IMR-90 (cell line): ENCODE measurements at regions not wholly inside any gene's neighbourhood (a gene's known extent, or its start where the extent isn't known, plus 50 kb on each side); places are given as distances from the start of the nearest gene placed in this dataset.

Experiments used
- ATAC-seq: fragments of 200-7000 bp; cut with Tn5 transposase; 2 replicates; pipeline ENCODE4 v1.9.1; 2020; ENCODE audit warnings: low read depth, mild to moderate bottlenecking, moderate library complexity
- BruUV-seq: library from RNA; stranded (reverse); fragments of 400-500 nt; replicated peaks from 2 replicates; lab custom pipeline; 2021; lab: Mats Ljungman, UMichigan
- CTCF ChIA-PET: fragments of 300-600 bp; formaldehyde crosslinking; extraction: SDS; loops from one replicate; lab custom pipeline; 2021; ENCODE audit warnings: antibody characterized with exemption; lab: Yijun Ruan, JAX
- POLR2A ChIA-PET: fragments of 300-600 bp; sonication (Branson Sonifier 250); formaldehyde crosslinking; loops from one replicate; lab custom pipeline; 2022; ENCODE audit warnings: antibody characterized with exemption; ENCODE audit not compliant: unreplicated experiment; lab: Charles Lee
- DNase-seq: peaks from one replicate; pipeline ENCODE4 v3.0.0; 2013
- H2AFZ ChIP-seq: replicated peaks from 2 replicates; pipeline ENCODE3; 2013; ENCODE audit warnings: low read length, mild to moderate bottlenecking; ENCODE audit not compliant: poor library complexity
- H2AK5ac ChIP-seq: 2 replicates; pipeline ENCODE4 v1.6.1; 2013; ENCODE audit warnings: low read depth, low read length, inconsistent platforms
- H2AK9ac ChIP-seq: replicated peaks from 2 replicates; pipeline ENCODE3; 2013; ENCODE audit warnings: mild to moderate bottlenecking, low read depth, low read length, moderate library complexity; ENCODE audit not compliant: poor library complexity
- H2BK120ac ChIP-seq: 2 replicates; pipeline ENCODE4 v1.6.1; 2013; ENCODE audit warnings: low read depth, low read length, inconsistent platforms
- H2BK15ac ChIP-seq: 3 replicates; pipeline ENCODE4 v1.6.1; 2013; ENCODE audit warnings: low read depth, low read length, inconsistent platforms
- H2BK20ac ChIP-seq: 2 replicates; pipeline ENCODE4 v1.6.1; 2013; ENCODE audit warnings: low read depth, mild to moderate bottlenecking, inconsistent platforms, low read length, moderate library complexity
- H2BK5ac ChIP-seq: 2 replicates; pipeline ENCODE4 v1.6.1; 2013; ENCODE audit warnings: mild to moderate bottlenecking, low read depth, low read length, inconsistent platforms; ENCODE audit not compliant: poor library complexity, severe bottlenecking
- H3K14ac ChIP-seq: replicated peaks from 2 replicates; pipeline ENCODE4 v1.6.1; 2013; ENCODE audit warnings: low read depth, low read length, inconsistent platforms
- H3K18ac ChIP-seq: 2 replicates; pipeline ENCODE4 v1.6.1; 2013; ENCODE audit warnings: low read depth, low read length, control low read depth
- H3K23ac ChIP-seq: 2 replicates; pipeline ENCODE4 v1.6.1; 2013; ENCODE audit warnings: low read depth, low read length, inconsistent platforms
- H3K27ac ChIP-seq: 2 replicates; pipeline ENCODE4 v1.5.1; 2013; ENCODE audit warnings: mild to moderate bottlenecking, control low read depth, low read length; ENCODE audit not compliant: insufficient read depth
- H3K27me3 ChIP-seq: 2 replicates; pipeline ENCODE4 v1.6.1; 2013; ENCODE audit warnings: low read length; ENCODE audit not compliant: control insufficient read depth, insufficient read depth
- H3K36me3 ChIP-seq: 2 replicates; pipeline ENCODE4 v1.6.1; 2013; ENCODE audit warnings: low read length, mixed read lengths; ENCODE audit not compliant: control insufficient read depth, insufficient read depth
- H3K4ac ChIP-seq: 2 replicates; pipeline ENCODE4 v1.6.1; 2013; ENCODE audit warnings: low read depth, low read length, inconsistent platforms
- H3K4me1 ChIP-seq: 2 replicates; pipeline ENCODE4 v1.6.1; 2013; ENCODE audit warnings: low read length, mixed read lengths; ENCODE audit not compliant: control insufficient read depth, insufficient read depth
- H3K4me2 ChIP-seq: 2 replicates; pipeline ENCODE4 v1.6.1; 2013; ENCODE audit warnings: low read depth, mild to moderate bottlenecking, control low read depth, low read length, moderate library complexity
- H3K4me3 ChIP-seq: 2 replicates; pipeline ENCODE4 v1.5.1; 2013; ENCODE audit warnings: low read depth, mild to moderate bottlenecking, control low read depth, low read length, moderate library complexity; ENCODE audit not compliant: insufficient read depth
- H3K56ac ChIP-seq: 2 replicates; pipeline ENCODE4 v1.6.1; 2013; ENCODE audit warnings: low read length, inconsistent platforms; ENCODE audit not compliant: insufficient read depth; ENCODE audit errors: extremely low read depth
- H3K79me1 ChIP-seq, 2 experiments: 2 replicates each; pipeline ENCODE4 v1.6.1; 2013; ENCODE audit warnings: low read length in 2 of 2, inconsistent platforms in 1 of 2, low read depth in 1 of 2
- H3K9ac ChIP-seq: 2 replicates; pipeline ENCODE4 v1.6.1; 2013; ENCODE audit warnings: low read depth, low read length, control low read depth
- H3K9me1 ChIP-seq: 2 replicates; pipeline ENCODE4 v1.6.1; 2013; ENCODE audit warnings: low read length, inconsistent platforms; ENCODE audit not compliant: insufficient read depth
- H3K9me3 ChIP-seq: 2 replicates; pipeline ENCODE4 v1.6.1; 2013; ENCODE audit warnings: low read length; ENCODE audit not compliant: control insufficient read depth, insufficient read depth
- H4K20me1 ChIP-seq: 2 replicates; pipeline ENCODE4 v1.6.1; 2013; ENCODE audit warnings: low read length, inconsistent platforms; ENCODE audit not compliant: insufficient read depth
- H4K5ac ChIP-seq: 2 replicates; pipeline ENCODE4 v1.6.1; 2013; ENCODE audit warnings: mild to moderate bottlenecking, low read depth, low read length, control low read depth
- H4K8ac ChIP-seq, 2 experiments: 2 replicates each; pipeline ENCODE4 v1.6.1; 2013; ENCODE audit warnings: low read depth in 2 of 2, low read length in 2 of 2, control low read depth in 1 of 2, inconsistent platforms in 1 of 2
- H4K91ac ChIP-seq: 2 replicates; pipeline ENCODE4 v1.6.1; 2013; ENCODE audit warnings: low read depth, low read length, inconsistent platforms; ENCODE audit not compliant: insufficient read depth
- BHLHE40 ChIP-seq: fragments of 150-350 bp; IDR thresholded peaks from 2 replicates; pipeline ENCODE4 v1.6.1; 2016; ENCODE audit warnings: mild to moderate bottlenecking, low read depth, low read length
- CEBPB ChIP-seq: IDR thresholded peaks from 2 replicates; pipeline ENCODE4 v1.6.1; 2012; ENCODE audit warnings: low read depth, low read length, improper control_type of control experiment
- FOS ChIP-seq: fragments of 150-350 bp; IDR thresholded peaks from 2 replicates; pipeline ENCODE4 v1.6.1; 2016; ENCODE audit warnings: low read depth, low read length
- MAFK ChIP-seq: IDR thresholded peaks from 2 replicates; pipeline ENCODE4 v1.6.1; 2012; ENCODE audit warnings: low read depth, low read length, improper control_type of control experiment
- MXI1 ChIP-seq: IDR thresholded peaks from 2 replicates; pipeline ENCODE4 v1.6.1; 2012; ENCODE audit warnings: low read depth, mild to moderate bottlenecking, low read length, moderate library complexity, borderline replicate concordance
- NFE2L2 ChIP-seq: fragments of 150-350 bp; IDR thresholded peaks from 2 replicates; pipeline ENCODE4 v1.6.1; 2016; ENCODE audit warnings: low read depth, mild to moderate bottlenecking, low read length
- POLR2A ChIP-seq: IDR thresholded peaks from 2 replicates; pipeline ENCODE4 v1.6.1; 2012; ENCODE audit warnings: mild to moderate bottlenecking, low read depth, low read length
- RFX5 ChIP-seq: IDR thresholded peaks from 2 replicates; pipeline ENCODE4 v1.8.0; 2012; ENCODE audit warnings: low read depth, mild to moderate bottlenecking, low read length, moderate library complexity
- WGBS, 2 experiments: methylation state at CpG; one replicate each; pipeline versions ENCODE4 v1.1.5 to v1.1.7; 2013; ENCODE audit warnings: missing lambda C conversion rate in 2 of 2; ENCODE audit not compliant: insufficient read length in 1 of 2; ENCODE audit errors: extremely low coverage in 2 of 2; 5-methylcytosine and 5-hydroxymethylcytosine counted together
- dilution Hi-C: fragments of 300-500 bp; cut with HindIII; formaldehyde crosslinking; loops from one replicate; pipeline ENCODE4 v1.14.3; 2018; ENCODE audit warnings: low sequenced_read_pairs; ENCODE audit not compliant: unreplicated experiment
- in situ Hi-C: fragments of 300-500 bp; cut with MboI; formaldehyde crosslinking; loops from 3 replicates; pipeline ENCODE4 v1.14.3; 2019; ENCODE audit warnings: low sequenced_read_pairs, inconsistent platforms, mixed read lengths
- intact Hi-C: fragments of 100-400 bp; cut with micrococcal nuclease; formaldehyde crosslinking; loops from 2 replicates; pipeline ENCODE4 v1.10.0; 2022

GRCh38 chr11:26841818-26842473 lies 120.1 kb upstream of the SLC5A12 start (continued):
- TF ChIP-seq BHLHE40 = no peak

GRCh38 chr11:26842478-26843282 lies 120.8 kb upstream of the SLC5A12 start:
- H3K14ac ChIP-seq = peak overlapping the region; percentile 50; the same call in 1 of the 2 replicates
- H3K9ac ChIP-seq = no peak overlapping the region
- ChIA-PET CTCF (no interaction called here), POLR2A (no interaction called here)
- peaks cover 7% of the 10 kb centered on the region for H3K4me1 ChIP-seq
- H3K4ac ChIP-seq = peak overlapping the region; percentile 60
- peak overlapping the region; percentile 72; the same call in 1 of the 2 replicates for H3K27ac ChIP-seq
- peak overlapping the region; percentile 85 for H2BK120ac ChIP-seq
- H3K27me3 ChIP-seq = no peaks in the 10 kb centered on the region
- DNase-seq (peak; percentile 8), ATAC-seq (no peak)
- H2BK5ac ChIP-seq = peak overlapping the region; percentile 57
- peak overlapping the region; percentile 63; the same call in 1 of the 2 replicates for H3K4me2 ChIP-seq
- TF ChIP-seq MXI1 = no peak
- TF ChIP-seq MAFK = no peak
- no peak for TF ChIP-seq FOS
- no peak for TF ChIP-seq POLR2A
- 0 out of 2 replicates have a peak, but pooled peaks have one; percentile 17 for TF ChIP-seq CEBPB
- TF ChIP-seq NFE2L2 = no peak
- no peak for TF ChIP-seq RFX5
- in situ Hi-C loops (no loop called here), dilution Hi-C loops (no loop called here), intact Hi-C loops (no loop called here)
- no CpG with 5 or more reads among the region's 3 CpGs for WGBS, 2 experiments
- peak overlapping the region; percentile 76 for H4K91ac ChIP-seq
- no peaks in the 10 kb centered on the region for H3K9me1 ChIP-seq
- H3K9me3 ChIP-seq = no peaks in the 10 kb centered on the region
- H3K18ac ChIP-seq = peak overlapping the region; percentile 81
- no peak overlapping the region; the same call in 1 of the 2 replicates for H3K56ac ChIP-seq
- no peaks in the 10 kb centered on the region for H3K36me3 ChIP-seq
- no peak overlapping the region for H2AFZ ChIP-seq
- BruUV-seq = no TSS peak
- no peaks in the 10 kb centered on the region for H3K79me1 ChIP-seq
- peak overlapping the region in 1 of 2 experiments; percentile 66; a peak in 2 of 4 replicates for H4K8ac ChIP-seq
- H3K4me3 ChIP-seq = no peak overlapping the region
- H2AK5ac ChIP-seq = 0 out of 2 replicates have a peak overlapping the region, but pooled peaks have one; percentile 26
- H4K20me1 ChIP-seq = no peaks in the 10 kb centered on the region
- peak overlapping the region; percentile 68 for H4K5ac ChIP-seq
- H2AK9ac ChIP-seq = no peak overlapping the region
- H2BK20ac ChIP-seq = peak overlapping the region; percentile 80
- H2BK15ac ChIP-seq = 0 out of 3 replicates have a peak overlapping the region, but pooled peaks have one; percentile 32
- H3K23ac ChIP-seq = no peak overlapping the region
